SK-N-DZ (cell line): ENCODE measurements at regions not wholly inside any gene's neighbourhood (a gene's known extent, or its start where the extent isn't known, plus 50 kb on each side); places are given as distances from the start of the nearest gene placed in this dataset.
"Not testable (repeated sequence)": the region's sequence is repeated elsewhere in the genome, so short reads cannot be mapped to it uniquely, and the experiment has no call there.

ENCODE experiments used
- DNase-seq: peaks from one replicate; pipeline ENCODE4 v3.0.0-alpha.2; 2015; ENCODE audit warnings: low spot score

DNA sequence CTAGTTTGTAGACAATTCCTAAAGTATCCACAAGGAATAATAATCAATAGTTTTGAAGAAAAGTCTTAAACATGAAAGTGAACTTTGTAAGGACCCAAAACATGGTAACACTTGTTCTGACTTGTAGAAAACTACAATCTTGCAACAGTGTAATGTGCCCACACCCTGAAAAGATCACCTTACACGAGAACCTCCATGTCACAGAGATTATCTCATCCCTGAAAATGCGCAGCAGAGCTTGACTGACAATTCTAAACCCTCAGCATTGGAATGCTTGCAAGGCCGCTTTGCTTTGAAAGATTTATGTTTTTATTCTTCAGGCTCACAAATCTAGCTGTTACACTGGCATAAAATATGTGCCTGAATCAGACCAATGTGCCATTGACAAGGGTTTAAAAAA is 346.6 kb downstream of the KLF13 start:
- DNase-seq = not testable (repeated sequence)

- DNase-seq = not testable (repeated sequence)
These were observed 348.6 kb upstream of the CHRNA7 start for GRCh38 chr15:31681529-31682259.

DNA sequence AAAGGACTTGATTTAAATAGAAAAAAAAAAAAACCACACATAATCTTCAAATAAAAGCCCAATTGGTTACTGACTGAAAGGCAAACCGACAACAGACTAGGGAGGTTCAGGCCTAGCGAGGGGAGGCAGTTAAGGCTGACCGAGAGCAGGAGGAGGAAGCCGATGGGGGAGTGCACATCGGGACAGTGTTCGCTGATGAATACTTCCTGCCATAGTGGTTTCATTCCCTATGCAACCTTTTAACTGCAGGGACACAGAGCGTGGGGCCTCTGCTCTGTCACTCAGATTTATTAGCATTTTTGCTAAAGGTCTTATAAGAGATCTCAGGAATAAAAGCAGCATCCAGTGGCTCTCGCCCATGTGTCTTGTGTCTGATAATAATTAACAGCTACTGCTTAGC is 343.2 kb upstream of the CHRNA7 start:
- not testable (repeated sequence) for DNase-seq

DNA sequence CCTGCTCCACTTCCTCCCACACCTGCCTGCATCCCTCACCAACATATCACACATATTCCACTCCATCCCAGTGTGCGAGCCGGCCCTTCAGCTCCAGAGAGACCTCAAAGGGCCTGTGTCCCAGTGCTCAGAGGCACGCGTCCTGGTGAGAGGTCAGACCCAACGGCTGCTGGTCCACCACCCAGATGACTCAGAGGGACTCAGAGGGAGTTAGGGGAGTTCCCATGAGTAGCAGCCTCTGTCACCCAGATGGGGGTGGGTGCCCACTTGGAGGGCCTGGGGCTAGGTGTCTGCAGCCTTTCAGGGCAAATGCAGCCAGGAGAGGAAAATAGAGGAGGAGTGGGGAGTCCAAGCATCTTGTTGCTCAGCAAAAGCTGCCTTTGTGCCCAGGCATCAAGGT is 333.8 kb upstream of the CHRNA7 start:
- DNase-seq = not testable (repeated sequence)

DNA sequence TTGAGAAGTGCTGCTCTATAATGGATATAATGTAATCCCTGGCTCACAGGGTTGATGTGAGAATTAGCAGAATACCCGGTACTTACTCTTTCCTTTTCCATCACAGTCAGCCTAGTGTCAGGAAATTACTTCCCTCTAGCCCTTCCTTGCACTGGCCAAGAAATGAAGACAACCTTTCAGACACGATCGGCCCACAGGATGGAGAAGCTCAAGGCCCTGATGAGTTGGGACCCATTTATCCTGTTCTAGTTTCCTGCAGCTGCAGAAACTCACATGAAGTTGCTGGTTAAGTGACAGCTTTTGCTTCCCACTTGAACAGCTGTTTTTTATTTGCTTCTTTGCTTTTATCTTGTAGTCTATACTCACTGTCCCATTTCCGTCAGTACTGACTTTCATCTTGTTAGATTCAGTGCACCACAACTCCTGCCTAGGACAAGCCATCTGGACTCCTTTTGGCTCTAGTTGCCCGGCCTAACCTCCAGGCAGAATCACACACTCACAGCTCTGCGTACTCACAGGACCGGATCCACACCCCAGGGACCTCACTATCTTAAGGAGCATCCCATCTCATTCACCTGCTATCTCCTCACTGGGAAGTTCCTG is 325.1 kb upstream of the CHRNA7 start:
- DNase-seq = not testable (repeated sequence)

- DNase-seq = not testable (repeated sequence)
These were observed 322.2 kb upstream of the CHRNA7 start for GRCh38 chr15:31707944-31708702.

DNA sequence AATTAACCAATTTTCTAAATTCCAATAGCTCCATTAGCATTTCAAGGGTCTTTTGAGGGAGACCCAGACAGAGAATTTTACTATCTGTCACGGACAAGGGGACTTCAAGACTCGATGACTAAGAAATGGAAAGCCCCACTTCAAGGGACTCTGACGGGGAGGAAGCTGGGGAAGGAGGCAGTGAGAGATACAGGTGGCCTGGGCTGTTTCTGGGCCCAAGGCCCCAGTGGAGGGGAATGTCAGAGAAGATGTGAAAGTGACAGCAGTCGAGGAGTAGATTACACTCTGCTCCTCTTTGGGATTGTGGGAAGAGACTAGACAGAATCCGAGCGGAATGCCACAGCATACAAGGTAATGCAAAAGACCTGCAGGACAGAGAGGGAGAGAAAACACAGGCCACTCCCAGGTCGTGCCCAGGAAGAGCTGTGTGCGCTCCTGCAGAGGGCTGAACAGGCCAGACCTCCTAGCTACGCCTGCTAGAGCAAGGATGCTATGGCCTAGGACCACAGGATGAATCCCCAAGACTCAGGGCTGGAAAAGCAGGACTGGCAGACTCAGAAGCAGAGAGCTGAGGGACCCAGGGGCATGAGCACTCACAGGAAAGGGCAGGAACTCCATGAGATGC is 321.5 kb upstream of the CHRNA7 start:
- DNase-seq = not testable (repeated sequence)

DNA sequence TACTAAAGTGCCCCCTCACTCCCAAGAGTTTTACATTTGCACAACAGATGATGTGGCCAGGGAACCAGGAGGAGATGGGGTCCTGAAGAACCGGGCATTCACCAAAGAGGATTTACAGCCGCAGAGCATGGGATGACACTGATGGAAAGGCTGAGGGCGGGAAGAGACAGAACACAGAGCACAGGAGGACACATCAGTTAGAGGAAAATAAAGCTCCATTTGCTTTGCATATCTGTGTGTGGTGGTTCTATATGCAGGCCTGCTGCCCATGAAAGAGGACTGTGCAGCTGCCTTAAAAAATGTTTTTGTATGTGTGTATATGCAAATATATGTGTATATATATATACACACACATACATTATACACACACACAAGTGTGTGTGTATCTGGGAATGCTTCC is 320.8 kb upstream of the CHRNA7 start:
- DNase-seq = not testable (repeated sequence)

DNA sequence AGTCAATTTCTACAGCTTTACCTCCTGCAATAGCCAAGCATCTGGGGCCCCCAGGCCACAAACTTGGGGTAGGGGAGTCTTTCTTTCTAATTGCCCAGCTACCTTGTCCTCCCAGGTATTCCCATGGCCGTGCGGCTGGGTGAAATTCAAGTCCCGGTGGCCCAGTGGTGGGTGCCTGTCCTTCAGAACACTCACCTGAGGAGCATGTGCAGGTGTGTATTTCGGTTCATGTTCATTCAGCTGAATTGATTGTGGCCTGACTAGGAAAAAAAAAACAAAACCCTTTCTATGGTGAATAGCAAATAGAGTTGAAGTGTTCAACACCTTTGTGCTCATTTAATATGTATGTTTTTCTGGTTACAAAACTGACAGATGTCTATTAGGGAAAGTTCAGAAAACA is 319.5 kb upstream of the CHRNA7 start:
- DNase-seq = not testable (repeated sequence)

- DNase-seq = not testable (repeated sequence)
These were observed 315.1 kb upstream of the CHRNA7 start for GRCh38 chr15:31715208-31715607.

DNA sequence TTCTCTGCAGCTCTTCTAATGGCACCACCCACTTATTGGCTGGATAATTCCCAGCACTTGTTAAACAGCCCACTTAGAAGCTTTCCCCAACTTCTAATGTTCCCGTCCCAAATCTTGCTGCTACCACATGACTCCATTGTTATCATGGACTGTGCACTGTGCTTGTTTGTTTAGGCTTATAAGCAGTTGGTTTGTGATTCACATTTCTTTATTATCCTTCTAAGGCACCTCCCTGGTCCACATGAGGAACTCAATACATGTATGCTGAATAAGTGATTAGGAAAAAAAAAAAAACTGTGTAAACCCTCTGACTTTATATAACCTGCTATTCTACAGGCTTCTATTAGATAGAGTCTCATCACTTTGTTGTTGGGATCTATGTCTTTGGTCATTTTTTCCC is 311.7 kb upstream of the CHRNA7 start:
- not testable (repeated sequence) for DNase-seq

GRCh38 chr15:31719396-31720022 is 310.8 kb upstream of the CHRNA7 start:
- not testable (repeated sequence) for DNase-seq

DNA sequence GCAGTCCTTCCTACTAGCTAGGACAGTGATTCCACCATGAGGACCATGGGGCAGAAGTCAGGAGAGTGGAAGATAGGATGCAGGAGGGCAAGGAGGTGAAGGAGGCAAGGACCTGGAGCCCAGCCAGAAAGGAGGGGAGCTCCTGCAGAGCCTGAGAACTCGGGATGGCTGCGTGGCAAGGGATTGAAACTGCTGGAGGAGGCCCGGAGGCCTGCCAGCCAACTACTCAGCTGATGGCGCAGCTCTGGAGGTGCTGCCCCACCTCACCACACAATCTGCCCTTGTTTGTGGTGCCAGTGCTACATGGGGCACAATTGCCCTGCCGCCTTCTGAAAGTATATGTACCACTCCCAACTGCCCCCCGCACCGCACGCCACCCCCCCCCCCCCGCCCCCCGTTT is 307.3 kb upstream of the CHRNA7 start:
- not testable (repeated sequence) for DNase-seq

DNA sequence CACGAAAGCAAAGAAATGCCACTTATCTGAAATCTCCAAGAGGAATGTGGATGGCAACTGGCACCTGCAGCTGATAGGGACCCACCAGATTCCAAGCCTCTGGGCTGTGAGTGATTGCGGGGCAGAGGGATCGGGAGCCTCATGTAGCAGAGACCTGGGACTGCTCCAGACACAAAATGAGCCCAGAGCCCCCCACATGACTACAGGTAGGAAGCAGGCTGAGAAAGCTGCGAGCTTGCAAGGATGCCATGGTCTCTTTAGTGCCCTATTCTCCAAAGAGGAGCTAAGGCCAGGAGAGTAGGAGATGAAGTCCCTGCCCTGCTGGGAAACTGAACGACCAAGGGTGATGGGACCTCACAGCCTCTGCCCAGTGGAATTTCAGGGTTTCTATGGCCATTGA is 305.4 kb upstream of the CHRNA7 start:
- DNase-seq = not testable (repeated sequence)

DNA sequence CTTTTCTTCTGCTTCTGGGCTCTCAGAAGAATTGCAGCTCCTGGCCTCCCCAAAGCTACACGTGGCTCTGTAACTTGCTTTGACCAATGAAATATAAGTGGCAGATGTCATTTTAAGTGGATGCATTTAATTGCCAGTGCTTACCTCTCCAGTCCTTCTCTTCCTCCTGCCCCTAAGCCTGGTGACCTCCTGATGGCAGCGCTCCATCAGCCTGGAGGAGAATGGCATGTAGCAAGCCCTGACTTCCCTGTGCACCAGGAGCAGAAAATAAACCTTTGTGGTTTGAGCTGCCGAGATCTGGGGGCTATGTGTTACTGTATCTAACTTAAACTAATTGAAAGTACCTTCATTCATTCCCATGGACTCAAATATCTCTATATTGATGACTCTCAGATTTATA is 304.7 kb upstream of the CHRNA7 start:
- not testable (repeated sequence) for DNase-seq

- no peak for DNase-seq
These were observed 302.7 kb upstream of the CHRNA7 start for GRCh38 chr15:31727612-31728011.

- no peak for DNase-seq
These were observed 297.6 kb upstream of the CHRNA7 start for GRCh38 chr15:31732726-31733125.

DNA sequence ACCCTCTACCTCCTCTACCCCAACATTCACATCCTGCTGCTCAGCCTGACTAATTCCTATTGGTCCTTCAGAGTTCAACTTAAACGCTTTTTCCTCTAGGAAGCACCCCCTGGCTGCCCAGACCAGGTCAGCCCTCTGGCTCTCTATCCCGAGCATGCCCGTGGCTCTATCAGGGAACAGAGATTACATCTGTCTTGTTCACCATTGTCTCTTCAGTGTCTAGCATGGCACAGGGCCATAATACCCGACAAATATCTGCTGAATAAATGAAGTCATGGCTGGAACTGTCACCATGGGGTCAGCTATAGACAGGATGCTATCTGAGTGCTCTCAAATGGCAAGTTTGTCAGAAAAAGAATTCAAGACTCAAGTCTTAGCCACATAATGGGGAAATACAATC is 296.9 kb upstream of the CHRNA7 start:
- no peak for DNase-seq

GRCh38 chr15:31740203-31740602 is 290.1 kb upstream of the CHRNA7 start:
- peak; percentile 90 for DNase-seq

DNA sequence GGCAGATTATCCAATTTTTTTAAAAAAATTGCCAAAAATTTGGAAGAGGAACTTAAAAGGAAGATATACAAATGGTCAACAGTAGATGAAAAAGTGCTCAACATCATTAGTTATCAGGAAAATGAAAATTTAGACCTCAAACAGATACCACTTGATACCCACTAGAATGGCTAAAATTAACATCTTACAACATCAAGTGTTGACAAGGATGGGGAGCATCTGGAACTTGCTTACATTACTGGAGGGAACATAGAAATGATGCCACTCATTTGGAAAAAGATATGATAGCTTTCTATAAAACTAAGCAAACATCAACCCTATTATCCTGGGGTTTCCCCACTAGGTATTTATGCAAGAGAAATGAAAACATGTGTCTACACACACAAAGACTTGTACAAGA is 284.5 kb upstream of the CHRNA7 start:
- DNase-seq = no peak

GRCh38 chr15:31752065-31752762 is 278.1 kb upstream of the CHRNA7 start:
- no peak for DNase-seq
